GM19372 (cell line): ENCODE measurements at regions not wholly inside any gene's neighbourhood (a gene's known extent, or its start where the extent isn't known, plus 50 kb on each side); places are given as distances from the start of the nearest gene placed in this dataset.

ENCODE experiments used
- ATAC-seq: cut with Tn5 transposase; IDR thresholded peaks from one replicate; pipeline ENCODE4 v1.9.1; 2021; ENCODE audit warnings: mild to moderate bottlenecking, low read depth, moderate library complexity; ENCODE audit not compliant: unreplicated experiment

DNA sequence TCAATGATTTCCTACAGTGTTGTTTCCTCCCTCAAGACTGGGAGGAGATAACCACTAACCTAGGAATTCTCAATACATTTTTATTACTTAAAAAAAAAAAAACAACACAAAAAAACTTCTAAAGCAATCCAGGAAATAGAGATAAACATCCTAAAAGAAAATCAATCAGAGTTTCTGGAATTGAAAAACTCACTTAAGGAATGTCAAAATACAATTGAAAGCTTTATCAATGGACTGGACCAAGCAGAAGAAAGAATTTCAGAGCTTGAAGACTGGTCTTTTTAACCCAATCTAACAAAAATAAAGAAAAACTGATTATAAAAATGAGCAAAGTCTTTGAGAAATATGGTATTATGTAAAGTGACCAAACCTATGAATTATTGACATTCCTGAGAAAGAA, 394.1 kb downstream of the XPNPEP1 start:
- no peak for ATAC-seq

- ATAC-seq, result no peak
Measured at GRCh38 chr10:109517748-109518147, 405.6 kb downstream of the XPNPEP1 start.

- ATAC-seq, result no peak
Measured at GRCh38 chr10:109504401-109504800, 418.9 kb downstream of the XPNPEP1 start.

DNA sequence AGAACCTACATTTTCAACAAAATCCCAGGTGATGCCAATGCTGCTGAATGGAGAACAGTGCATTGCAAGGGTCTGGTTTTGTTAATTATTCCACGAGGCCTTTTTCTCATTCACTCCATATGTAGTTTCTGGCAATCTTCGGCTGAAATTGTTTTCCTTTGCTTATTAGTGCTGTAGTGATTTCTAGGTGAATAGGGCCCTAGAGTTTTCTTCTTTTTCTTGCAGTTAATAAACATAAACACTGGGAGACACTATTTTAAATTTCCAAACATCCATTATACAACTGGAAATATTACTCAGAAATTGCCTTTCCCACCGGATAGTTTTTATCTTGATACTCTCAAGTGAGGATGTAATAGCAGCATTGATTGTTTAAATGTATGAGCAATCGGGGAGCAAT, 435.6 kb downstream of the XPNPEP1 start:
- no peak for ATAC-seq

DNA sequence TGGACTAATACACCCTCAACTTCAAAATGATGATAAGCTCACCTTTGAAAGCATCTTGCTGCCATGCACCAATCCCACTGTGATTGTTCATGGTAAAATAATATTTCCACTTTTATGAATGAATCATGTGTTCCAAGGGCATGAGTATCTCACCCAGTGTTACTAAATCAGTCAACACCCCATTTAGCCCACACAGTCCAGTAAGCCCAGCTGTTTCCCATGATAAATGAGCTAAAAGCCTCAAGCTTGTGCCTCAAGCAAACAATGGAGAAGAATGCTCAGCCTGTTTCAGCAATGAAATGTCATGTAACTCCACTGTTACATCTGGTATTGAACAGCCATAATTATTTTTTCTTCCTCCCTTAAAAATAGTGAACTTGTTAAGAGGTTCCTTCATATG, 442.5 kb downstream of the XPNPEP1 start:
- no peak for ATAC-seq

- ATAC-seq, result no peak
Measured at GRCh38 chr10:109475711-109476421, 447.4 kb downstream of the XPNPEP1 start.

GRCh38 chr10:109474812-109475211, 448.5 kb downstream of the XPNPEP1 start:
- no peak for ATAC-seq

GRCh38 chr10:109474261-109474660, 449.1 kb downstream of the XPNPEP1 start:
- no peak for ATAC-seq

DNA sequence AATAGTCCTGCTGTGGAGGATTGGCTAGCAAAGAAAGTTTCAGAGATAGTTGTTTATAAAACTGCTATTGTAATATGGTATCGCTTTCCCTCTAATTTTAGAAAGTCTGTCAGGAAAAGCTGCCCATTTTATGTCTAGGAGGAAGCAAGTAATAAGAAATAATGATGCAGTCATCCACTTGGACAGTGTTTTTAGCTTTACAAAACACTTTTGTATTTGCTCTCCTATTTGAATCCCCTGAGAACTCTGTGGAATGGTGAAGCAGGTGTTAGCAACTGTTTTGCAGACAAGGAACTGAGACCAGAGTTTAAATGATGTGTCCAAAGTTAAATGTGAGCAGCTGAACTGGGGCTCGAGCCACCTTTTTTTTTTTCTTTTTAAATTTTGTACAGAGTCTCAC, 455.8 kb downstream of the XPNPEP1 start:
- no peak for ATAC-seq

GRCh38 chr10:109464949-109465348, 458.4 kb downstream of the XPNPEP1 start:
- no peak for ATAC-seq

- ATAC-seq, result no peak
Measured at GRCh38 chr10:109457302-109457638, 466.0 kb downstream of the XPNPEP1 start.

DNA sequence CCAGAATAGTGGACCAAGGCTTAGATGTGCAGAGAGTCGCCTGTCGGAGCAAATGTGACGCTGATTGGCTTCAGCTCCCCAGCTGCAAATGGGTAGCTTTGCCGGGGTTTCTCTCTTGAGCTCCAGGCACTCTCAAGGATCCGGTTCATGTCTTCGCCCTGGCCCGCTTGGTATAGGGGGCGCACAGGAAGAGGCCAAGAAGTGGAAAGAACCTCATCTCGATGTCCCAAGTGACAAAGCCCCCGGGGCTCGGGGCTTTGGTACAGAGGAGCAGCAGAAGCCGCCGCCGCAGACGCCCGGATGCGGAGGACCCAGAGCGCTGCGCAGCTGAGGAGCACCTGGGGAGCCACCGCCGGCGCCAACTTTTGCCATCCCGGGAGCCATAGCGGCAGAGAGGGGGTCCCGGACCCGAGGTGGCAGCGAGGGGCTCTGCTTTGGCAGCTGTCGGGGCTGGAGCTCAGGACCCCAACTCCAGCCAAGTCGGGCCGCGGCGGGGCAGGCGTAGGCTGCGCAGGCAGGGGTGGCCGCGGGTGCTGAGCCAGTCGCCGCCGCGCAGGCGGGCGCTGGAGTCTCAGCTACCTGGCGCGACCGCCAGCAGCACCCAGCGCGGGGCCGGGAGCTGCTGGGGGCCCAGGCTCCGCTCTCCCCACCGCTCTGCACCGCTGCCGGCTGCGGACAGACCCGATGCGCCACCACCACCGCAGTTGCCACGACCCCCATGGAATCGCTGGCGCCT, 466.6 kb downstream of the XPNPEP1 start:
- ATAC-seq, result no peak

DNA sequence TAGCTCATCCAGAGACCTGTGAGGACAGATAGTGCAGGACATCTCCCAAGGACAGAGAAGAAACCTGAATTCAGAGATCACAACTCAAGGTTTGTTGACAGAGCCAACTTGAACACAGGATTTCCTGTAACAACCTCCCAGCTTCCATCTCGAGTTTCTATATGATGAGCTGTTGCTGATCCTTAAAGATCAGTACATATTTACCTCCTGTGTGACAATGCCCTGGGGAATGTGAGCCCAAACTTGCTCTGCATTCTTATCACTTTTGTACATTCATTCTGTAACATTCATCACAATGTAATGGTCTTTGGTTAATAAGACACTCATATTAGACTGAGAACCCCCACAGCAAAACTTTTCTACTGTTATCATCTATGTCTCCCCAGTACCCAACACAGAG, 468.6 kb downstream of the XPNPEP1 start:
- ATAC-seq, result no peak

DNA sequence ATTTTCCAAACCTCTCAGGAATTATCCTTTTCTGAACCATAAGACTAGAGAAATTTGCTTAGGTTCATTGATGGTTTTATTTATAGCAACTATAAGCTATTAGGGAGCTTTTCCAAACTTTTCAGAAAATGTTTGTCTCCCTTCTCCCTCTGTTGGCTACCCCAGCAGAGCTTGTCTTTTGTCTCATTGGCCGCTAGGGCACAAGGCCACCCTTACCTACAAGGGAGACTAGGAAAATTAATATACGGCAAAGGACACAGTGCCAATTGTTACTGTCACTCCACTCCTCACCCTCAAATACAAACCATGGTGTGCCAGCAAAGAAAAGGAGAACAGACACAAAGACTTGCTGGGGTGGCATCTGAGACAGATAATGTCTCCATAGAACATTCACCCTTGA, 471.4 kb downstream of the XPNPEP1 start:
- no peak for ATAC-seq

- ATAC-seq, result no peak
Measured at GRCh38 chr10:109450702-109451101, 472.6 kb downstream of the XPNPEP1 start.

DNA sequence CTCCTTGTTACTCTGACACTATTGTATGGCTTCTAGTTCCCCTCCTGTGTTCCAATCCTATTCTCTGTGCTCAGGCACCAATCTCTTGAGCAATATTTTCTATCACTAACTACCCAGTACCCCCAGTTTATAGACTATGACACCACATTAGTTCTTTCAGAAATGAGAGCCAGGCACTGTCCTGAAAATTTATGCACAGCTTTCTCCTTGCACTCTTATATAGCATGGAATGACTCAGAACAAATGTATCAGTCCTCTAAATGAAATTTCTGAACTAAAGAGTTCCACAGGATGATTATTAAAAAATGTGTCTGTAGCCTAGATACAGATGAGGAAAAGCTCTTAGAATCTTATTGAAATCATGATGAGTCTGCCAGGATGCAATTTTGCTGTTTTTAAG, 489.9 kb downstream of the XPNPEP1 start:
- ATAC-seq, result no peak

GRCh38 chr10:109432281-109432680, 491.0 kb downstream of the XPNPEP1 start:
- no peak for ATAC-seq

DNA sequence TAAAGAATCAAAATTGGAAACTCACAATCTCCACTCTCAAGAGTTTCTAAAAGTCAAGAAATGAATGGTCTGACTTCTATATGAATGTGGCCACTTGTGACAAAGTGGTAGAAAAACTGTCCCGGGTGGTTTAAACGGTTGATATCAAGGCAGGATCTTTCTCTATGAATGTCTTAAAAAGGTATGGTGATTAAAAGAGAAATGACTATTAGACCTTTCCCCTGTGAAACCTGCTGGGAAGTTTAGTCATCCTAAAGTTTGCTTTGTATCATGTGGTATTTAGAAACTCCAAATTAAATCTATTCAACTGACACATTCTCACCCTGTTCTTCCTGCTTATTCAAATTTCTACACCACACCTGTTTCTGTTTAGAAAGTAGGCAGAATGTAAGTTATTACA, 492.5 kb downstream of the XPNPEP1 start:
- ATAC-seq, result no peak

DNA sequence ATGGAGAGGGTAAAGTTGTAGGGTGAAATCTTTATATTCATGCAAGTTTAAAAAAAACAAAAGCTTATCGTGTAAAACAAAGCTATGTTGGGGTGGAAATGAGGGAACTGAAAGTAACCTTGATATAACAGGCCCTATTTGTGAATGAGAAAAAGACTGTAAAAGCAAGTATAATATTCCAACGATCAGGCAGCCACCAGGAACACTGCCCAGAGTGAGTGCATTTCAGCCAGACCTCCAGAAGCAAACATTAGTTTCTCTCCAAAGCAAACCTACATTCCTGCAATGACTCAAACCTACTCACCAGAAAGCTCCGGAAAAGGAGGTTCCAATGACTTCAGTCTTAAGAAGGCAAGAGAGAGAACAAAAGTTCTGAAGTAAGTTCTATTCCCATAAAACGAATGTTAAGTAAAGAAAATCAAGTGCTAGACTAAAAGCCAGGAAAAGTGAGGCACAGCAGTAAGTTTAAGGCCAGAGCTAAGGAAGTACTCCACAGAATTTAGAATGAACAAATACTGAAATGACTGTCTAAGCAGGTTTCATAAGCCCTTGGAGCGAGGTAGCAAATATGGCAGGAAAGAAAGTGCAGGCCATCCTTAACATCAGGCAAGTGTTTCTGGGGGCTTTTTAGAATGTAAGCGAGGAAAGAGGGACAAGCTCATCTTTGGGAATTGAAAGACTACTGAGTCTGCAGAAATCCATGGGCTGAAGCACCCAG, 493.1 kb downstream of the XPNPEP1 start:
- ATAC-seq, result no peak

- ATAC-seq, result no peak
Measured at GRCh38 chr10:109428775-109429491, 494.4 kb downstream of the XPNPEP1 start.

- no peak for ATAC-seq
Measured at GRCh38 chr10:109427411-109427810, 495.9 kb downstream of the XPNPEP1 start.
